HEK293 (cell line): ENCODE measurements at regions not wholly inside any gene's neighbourhood (a gene's known extent, or its start where the extent isn't known, plus 50 kb on each side); places are given as distances from the start of the nearest gene placed in this dataset.

ENCODE experiments used
- CTCF ChIA-PET: fragments of 350-600 bp; formaldehyde crosslinking; extraction: SDS; loops from one replicate; lab custom pipeline; 2021; ENCODE audit warnings: antibody characterized with exemption; lab: Yijun Ruan, JAX
- POLR2A ChIA-PET: fragments of 300-600 bp; formaldehyde crosslinking; extraction: SDS; loops from one replicate; lab custom pipeline; 2020; ENCODE audit warnings: antibody characterized with exemption, inconsistent platforms; lab: Yijun Ruan, JAX
- H3K27ac ChIP-seq: fragments of 200-500 bp; sonication (Bioruptor generic); 2 replicates; pipeline ENCODE4 v1.5.1; 2014; ENCODE audit warnings: low read depth, low read length, control low read depth, inconsistent platforms; ENCODE audit errors: extremely low read depth
- H3K36me3 ChIP-seq, 2 experiments: fragments of 200-500 bp in 1 of 2; sonication (Bioruptor generic) in 1 of 2; 1 replicate in 1 of 2; 2 replicates in 1 of 2; pipeline ENCODE4 v1.5.1; 2014 to 2017; ENCODE audit warnings: inconsistent platforms in 2 of 2, low read length in 2 of 2; ENCODE audit not compliant: control insufficient read depth in 2 of 2, insufficient read depth in 1 of 2
- H3K4me1 ChIP-seq: fragments of 200-500 bp; sonication (Bioruptor generic); 2 replicates; pipeline ENCODE4 v1.5.1; 2014; ENCODE audit warnings: mild to moderate bottlenecking, low read length, inconsistent platforms; ENCODE audit not compliant: control insufficient read depth, insufficient read depth
- H3K4me3 ChIP-seq: 2 replicates; pipeline ENCODE4 v1.5.1; 2011; ENCODE audit warnings: low read depth, mild to moderate bottlenecking, control low read depth, low read length, moderate library complexity
- H3K9me3 ChIP-seq: fragments of 200-500 bp; sonication (Bioruptor generic); 2 replicates; pipeline ENCODE4 v1.5.1; 2014; ENCODE audit warnings: low read depth, low read length, inconsistent platforms; ENCODE audit not compliant: control insufficient read depth, insufficient read depth
- GLIS1 ChIP-seq: fragments of 450-650 bp; formaldehyde crosslinking; IDR thresholded peaks from 2 replicates; pipeline ENCODE4 v1.5.1; 2016; ENCODE audit warnings: missing biosample characterization, missing genetic modification characterization
- HOXC10 ChIP-seq: sonication (generic); formaldehyde crosslinking; IDR thresholded peaks from 2 replicates; pipeline ENCODE4 v1.8.1; 2023; ENCODE audit warnings: mild to moderate bottlenecking, missing genetic modification reagents
- HOXD13 ChIP-seq: sonication (generic); formaldehyde crosslinking; IDR thresholded peaks from 2 replicates; pipeline ENCODE4 v1.8.0; 2022; ENCODE audit warnings: missing genetic modification reagents, borderline replicate concordance
- KLF9 ChIP-seq: fragments of 450-650 bp; formaldehyde crosslinking; IDR thresholded peaks from 2 replicates; pipeline ENCODE4 v1.5.1; 2016; ENCODE audit warnings: missing biosample characterization, missing genetic modification characterization, low read depth
- PRDM1 ChIP-seq: fragments of 450-650 bp; formaldehyde crosslinking; IDR thresholded peaks from 2 replicates; pipeline ENCODE4; 2016; ENCODE audit warnings: missing biosample characterization, missing genetic modification characterization
- YY1 ChIP-seq: fragments of 450-650 bp; formaldehyde crosslinking; IDR thresholded peaks from 2 replicates; pipeline ENCODE4 v1.5.1; 2018; ENCODE audit warnings: missing biosample characterization, missing genetic modification characterization
- ZNF10 ChIP-seq: fragments of 450-650 bp; formaldehyde crosslinking; IDR thresholded peaks from 2 replicates; pipeline ENCODE4 v1.5.1; 2017; ENCODE audit warnings: missing biosample characterization, missing genetic modification characterization
- ZNF121 ChIP-seq: fragments of 450-650 bp; formaldehyde crosslinking; IDR thresholded peaks from 2 replicates; pipeline ENCODE4 v1.5.1; 2016; ENCODE audit warnings: missing biosample characterization, missing genetic modification characterization
- ZNF391 ChIP-seq: fragments of 450-650 bp; formaldehyde crosslinking; IDR thresholded peaks from 2 replicates; pipeline ENCODE4 v1.5.1; 2016; ENCODE audit warnings: low read depth, missing biosample characterization, missing genetic modification characterization, borderline replicate concordance
- ZNF571 ChIP-seq: fragments of 450-650 bp; formaldehyde crosslinking; IDR thresholded peaks from 2 replicates; pipeline ENCODE4 v1.5.0; 2017; ENCODE audit warnings: missing biosample characterization, missing genetic modification characterization
- ZNF596 ChIP-seq: fragments of 450-650 bp; IDR thresholded peaks from 2 replicates; pipeline ENCODE4 v1.5.0; 2018; ENCODE audit warnings: missing biosample characterization, mild to moderate bottlenecking, missing genetic modification characterization, moderate library complexity
- ZNF626 ChIP-seq: fragments of 450-650 bp; sonication (Bioruptor Pico); formaldehyde crosslinking; IDR thresholded peaks from 2 replicates; pipeline ENCODE4 v1.5.1; 2018; ENCODE audit warnings: missing biosample characterization, missing genetic modification characterization, inconsistent platforms
- ZNF670 ChIP-seq: fragments of 450-650 bp; formaldehyde crosslinking; IDR thresholded peaks from 2 replicates; pipeline ENCODE4 v1.5.1; 2016; ENCODE audit warnings: missing biosample characterization, missing genetic modification characterization, low read depth
- ZNF747 ChIP-seq: fragments of 450-650 bp; formaldehyde crosslinking; IDR thresholded peaks from 2 replicates; pipeline ENCODE4 v1.5.1; 2016; ENCODE audit warnings: missing biosample characterization, missing genetic modification characterization
- ZNF837 ChIP-seq: fragments of 450-650 bp; formaldehyde crosslinking; IDR thresholded peaks from 2 replicates; pipeline ENCODE4 v1.5.1; 2016; ENCODE audit warnings: missing biosample characterization, missing genetic modification characterization
- ZSCAN23 ChIP-seq: fragments of 450-650 bp; formaldehyde crosslinking; IDR thresholded peaks from 2 replicates; pipeline ENCODE4 v1.5.1; 2016; ENCODE audit warnings: missing biosample characterization, missing genetic modification characterization
- TF ChIP-seq, protein P1 (sequence below): fragments of 450-650 bp; formaldehyde crosslinking; IDR thresholded peaks from 2 replicates; pipeline ENCODE4 v1.5.1; 2016; ENCODE audit warnings: missing biosample characterization, missing genetic modification characterization
- TF ChIP-seq, protein P2 (sequence below): fragments of 450-650 bp; formaldehyde crosslinking; IDR thresholded peaks from 2 replicates; pipeline ENCODE4 v1.5.1; 2016; ENCODE audit warnings: missing biosample characterization, missing genetic modification characterization
- TF ChIP-seq, protein P3 (sequence below): fragments of 450-650 bp; formaldehyde crosslinking; IDR thresholded peaks from 2 replicates; pipeline ENCODE4 v1.5.1; 2016; ENCODE audit warnings: missing biosample characterization, missing genetic modification characterization
- TF ChIP-seq, protein P4 (sequence below): sonication (generic); formaldehyde crosslinking; IDR thresholded peaks from 2 replicates; pipeline ENCODE4 v1.8.1; 2022; ENCODE audit warnings: mild to moderate bottlenecking, moderate library complexity, missing genetic modification reagents
- TF ChIP-seq, protein P5 (sequence below): IDR thresholded peaks from 2 replicates; pipeline ENCODE4 v1.6.1; 2011; ENCODE audit warnings: mild to moderate bottlenecking, low read depth, low read length, borderline replicate concordance
- TF ChIP-seq, protein P6 (sequence below): fragments of 450-650 bp; formaldehyde crosslinking; IDR thresholded peaks from 2 replicates; pipeline ENCODE4 v1.5.1; 2016; ENCODE audit warnings: missing biosample characterization, missing genetic modification characterization
- TF ChIP-seq, protein P7 (sequence below): fragments of 450-650 bp; formaldehyde crosslinking; IDR thresholded peaks from 2 replicates; pipeline ENCODE4 v1.5.1; 2017; ENCODE audit warnings: missing biosample characterization, missing genetic modification characterization

DNA sequence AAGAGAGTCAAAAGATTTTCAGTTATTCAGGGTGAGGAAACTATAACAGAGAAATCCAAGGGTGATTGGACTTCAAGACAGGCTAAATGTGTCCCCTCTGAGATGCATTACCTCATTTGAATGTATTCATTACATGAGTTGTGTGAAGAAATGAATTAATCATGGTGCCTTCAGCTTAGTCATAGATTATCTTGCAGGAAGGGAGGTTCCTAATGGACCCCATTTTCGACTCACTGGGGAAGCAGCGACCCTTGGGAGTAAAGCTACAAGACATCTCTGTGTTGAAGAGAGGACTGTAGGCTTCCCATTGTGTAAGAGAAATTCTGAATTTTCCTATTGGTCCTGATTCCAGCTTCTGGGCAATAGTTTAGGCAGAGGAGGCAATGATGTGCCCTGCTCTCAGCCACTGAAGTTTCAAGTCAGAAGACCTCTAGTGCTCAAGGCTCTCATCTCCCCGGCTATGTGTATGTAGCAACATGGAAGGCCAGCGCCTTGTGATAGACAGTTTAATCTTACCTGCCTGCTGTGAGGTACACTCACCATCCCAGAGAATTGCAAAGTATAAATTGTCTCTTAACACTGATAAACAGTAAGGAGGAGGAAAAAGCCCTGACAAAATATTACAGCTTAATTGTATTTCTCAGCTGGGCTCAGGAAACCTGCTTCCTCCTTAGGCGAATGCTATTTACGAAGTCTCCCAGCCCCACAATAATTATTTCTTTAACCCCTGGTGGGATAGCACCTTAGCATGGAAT, 133.8 kb downstream of the PDCD6IP start (continued):
- TF ChIP-seq, protein P1, sequence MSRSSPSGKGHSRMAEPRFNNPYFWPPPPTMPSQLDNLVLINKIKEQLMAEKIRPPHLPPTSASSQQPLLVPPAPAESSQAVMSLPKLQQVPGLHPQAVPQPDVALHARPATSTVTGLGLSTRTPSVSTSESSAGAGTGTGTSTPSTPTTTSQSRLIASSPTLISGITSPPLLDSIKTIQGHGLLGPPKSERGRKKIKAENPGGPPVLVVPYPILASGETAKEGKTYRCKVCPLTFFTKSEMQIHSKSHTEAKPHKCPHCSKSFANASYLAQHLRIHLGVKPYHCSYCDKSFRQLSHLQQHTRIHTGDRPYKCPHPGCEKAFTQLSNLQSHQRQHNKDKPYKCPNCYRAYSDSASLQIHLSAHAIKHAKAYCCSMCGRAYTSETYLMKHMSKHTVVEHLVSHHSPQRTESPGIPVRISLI (tag by site-specific recombination), result no peak
- TF ChIP-seq YY1, result no peak
- no peak for TF ChIP-seq ZNF571
- TF ChIP-seq, protein P2, sequence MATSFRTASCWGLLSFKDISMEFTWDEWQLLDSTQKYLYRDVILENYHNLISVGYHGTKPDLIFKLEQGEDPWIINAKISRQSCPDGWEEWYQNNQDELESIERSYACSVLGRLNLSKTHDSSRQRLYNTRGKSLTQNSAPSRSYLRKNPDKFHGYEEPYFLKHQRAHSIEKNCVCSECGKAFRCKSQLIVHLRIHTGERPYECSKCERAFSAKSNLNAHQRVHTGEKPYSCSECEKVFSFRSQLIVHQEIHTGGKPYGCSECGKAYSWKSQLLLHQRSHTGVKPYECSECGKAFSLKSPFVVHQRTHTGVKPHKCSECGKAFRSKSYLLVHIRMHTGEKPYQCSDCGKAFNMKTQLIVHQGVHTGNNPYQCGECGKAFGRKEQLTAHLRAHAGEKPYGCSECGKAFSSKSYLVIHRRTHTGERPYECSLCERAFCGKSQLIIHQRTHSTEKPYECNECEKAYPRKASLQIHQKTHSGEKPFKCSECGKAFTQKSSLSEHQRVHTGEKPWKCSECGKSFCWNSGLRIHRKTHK (tag by site-specific recombination), result no peak
- no peak for TF ChIP-seq ZNF626
- TF ChIP-seq ZNF391, result no peak

DNA sequence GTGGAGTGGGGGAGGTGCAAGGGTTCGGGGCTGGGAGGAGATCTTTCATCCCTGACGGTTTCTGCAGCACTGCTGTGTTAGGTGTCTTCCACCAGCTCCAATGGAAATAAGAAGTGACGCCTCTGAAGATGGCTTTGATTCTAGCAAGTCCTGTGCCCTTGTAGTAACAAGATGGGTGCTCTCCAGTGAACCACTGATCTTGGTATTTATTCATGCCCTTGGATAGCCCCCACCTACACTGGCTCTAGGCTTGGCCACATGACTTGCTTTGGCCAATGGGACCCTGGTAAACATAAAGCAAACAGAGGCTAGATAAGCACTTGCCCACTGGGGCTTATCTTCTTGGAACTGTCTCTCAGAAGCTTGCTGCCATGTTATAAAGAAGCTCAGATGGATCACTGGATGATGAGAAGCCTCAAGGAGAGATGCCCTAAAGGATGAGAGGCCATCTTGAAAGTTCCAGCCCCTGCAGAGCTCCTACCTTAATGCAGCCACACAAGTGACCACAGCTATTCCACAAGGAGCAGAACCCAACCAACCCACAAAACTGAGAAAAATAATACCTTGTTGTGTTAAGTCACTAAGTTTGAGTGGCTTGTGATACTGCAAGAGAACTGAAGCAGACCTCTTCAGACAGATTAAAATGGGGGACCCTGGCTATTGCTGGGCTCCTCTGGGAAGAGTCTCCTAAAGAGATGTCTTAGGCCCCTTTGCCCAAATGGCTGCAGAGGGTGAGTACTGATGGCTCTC, 137.9 kb downstream of the PDCD6IP start:
- Histone ChIP-seq H3K27ac (no peak overlapping the region), H3K4me1 (no peaks in the 10 kb centered on the region), H3K9me3 (no peaks in the 10 kb centered on the region), H3K36me3 (no peaks in the 10 kb centered on the region), H3K4me3 (no peak overlapping the region)
- POLR2A ChIA-PET, result no interaction called here
- CTCF ChIA-PET, result interaction anchor here (1.4 kb wide), 1 partner anchor 324 kb away, joined by 3 read pairs; no protein-coding TSS in a partner anchor
- TF ChIP-seq PRDM1 (no peak), ZSCAN23 (tag by site-specific recombination) (no peak), ZNF10 (no peak), KLF9 (no peak), ZNF596 (tag by site-specific recombination) (no peak), HOXC10 (CRISPR knock-in tag) (no peak), ZNF837 (tag by site-specific recombination) (no peak), ZNF571 (no peak), GLIS1 (tag by site-specific recombination) (no peak), ZNF670 (tag by site-specific recombination) (no peak), HOXD13 (CRISPR knock-in tag) (no peak), ZNF747 (no peak), ZNF626 (no peak), ZNF121 (tag by site-specific recombination) (no peak)
- TF ChIP-seq, protein P3, sequence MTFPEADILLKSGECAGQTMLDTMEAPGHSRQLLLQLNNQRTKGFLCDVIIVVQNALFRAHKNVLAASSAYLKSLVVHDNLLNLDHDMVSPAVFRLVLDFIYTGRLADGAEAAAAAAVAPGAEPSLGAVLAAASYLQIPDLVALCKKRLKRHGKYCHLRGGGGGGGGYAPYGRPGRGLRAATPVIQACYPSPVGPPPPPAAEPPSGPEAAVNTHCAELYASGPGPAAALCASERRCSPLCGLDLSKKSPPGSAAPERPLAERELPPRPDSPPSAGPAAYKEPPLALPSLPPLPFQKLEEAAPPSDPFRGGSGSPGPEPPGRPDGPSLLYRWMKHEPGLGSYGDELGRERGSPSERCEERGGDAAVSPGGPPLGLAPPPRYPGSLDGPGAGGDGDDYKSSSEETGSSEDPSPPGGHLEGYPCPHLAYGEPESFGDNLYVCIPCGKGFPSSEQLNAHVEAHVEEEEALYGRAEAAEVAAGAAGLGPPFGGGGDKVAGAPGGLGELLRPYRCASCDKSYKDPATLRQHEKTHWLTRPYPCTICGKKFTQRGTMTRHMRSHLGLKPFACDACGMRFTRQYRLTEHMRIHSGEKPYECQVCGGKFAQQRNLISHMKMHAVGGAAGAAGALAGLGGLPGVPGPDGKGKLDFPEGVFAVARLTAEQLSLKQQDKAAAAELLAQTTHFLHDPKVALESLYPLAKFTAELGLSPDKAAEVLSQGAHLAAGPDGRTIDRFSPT (tag by site-specific recombination), result no peak
- TF ChIP-seq, protein P4, sequence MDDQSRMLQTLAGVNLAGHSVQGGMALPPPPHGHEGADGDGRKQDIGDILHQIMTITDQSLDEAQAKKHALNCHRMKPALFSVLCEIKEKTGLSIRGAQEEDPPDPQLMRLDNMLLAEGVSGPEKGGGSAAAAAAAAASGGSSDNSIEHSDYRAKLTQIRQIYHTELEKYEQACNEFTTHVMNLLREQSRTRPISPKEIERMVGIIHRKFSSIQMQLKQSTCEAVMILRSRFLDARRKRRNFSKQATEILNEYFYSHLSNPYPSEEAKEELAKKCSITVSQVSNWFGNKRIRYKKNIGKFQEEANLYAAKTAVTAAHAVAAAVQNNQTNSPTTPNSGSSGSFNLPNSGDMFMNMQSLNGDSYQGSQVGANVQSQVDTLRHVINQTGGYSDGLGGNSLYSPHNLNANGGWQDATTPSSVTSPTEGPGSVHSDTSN (CRISPR knock-in tag), result no peak
- TF ChIP-seq, protein P5, sequence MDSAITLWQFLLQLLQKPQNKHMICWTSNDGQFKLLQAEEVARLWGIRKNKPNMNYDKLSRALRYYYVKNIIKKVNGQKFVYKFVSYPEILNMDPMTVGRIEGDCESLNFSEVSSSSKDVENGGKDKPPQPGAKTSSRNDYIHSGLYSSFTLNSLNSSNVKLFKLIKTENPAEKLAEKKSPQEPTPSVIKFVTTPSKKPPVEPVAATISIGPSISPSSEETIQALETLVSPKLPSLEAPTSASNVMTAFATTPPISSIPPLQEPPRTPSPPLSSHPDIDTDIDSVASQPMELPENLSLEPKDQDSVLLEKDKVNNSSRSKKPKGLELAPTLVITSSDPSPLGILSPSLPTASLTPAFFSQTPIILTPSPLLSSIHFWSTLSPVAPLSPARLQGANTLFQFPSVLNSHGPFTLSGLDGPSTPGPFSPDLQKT, result no peak
- TF ChIP-seq, protein P6, sequence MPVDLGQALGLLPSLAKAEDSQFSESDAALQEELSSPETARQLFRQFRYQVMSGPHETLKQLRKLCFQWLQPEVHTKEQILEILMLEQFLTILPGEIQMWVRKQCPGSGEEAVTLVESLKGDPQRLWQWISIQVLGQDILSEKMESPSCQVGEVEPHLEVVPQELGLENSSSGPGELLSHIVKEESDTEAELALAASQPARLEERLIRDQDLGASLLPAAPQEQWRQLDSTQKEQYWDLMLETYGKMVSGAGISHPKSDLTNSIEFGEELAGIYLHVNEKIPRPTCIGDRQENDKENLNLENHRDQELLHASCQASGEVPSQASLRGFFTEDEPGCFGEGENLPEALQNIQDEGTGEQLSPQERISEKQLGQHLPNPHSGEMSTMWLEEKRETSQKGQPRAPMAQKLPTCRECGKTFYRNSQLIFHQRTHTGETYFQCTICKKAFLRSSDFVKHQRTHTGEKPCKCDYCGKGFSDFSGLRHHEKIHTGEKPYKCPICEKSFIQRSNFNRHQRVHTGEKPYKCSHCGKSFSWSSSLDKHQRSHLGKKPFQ (tag by site-specific recombination), result no peak
- TF ChIP-seq, protein P7, sequence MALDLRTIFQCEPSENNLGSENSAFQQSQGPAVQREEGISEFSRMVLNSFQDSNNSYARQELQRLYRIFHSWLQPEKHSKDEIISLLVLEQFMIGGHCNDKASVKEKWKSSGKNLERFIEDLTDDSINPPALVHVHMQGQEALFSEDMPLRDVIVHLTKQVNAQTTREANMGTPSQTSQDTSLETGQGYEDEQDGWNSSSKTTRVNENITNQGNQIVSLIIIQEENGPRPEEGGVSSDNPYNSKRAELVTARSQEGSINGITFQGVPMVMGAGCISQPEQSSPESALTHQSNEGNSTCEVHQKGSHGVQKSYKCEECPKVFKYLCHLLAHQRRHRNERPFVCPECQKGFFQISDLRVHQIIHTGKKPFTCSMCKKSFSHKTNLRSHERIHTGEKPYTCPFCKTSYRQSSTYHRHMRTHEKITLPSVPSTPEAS, result no peak
